ENCODE measurements at regions not wholly inside any gene's neighbourhood (a gene's known extent, or its start where the extent isn't known, plus 50 kb on each side); places are given as distances from the start of the nearest gene placed in this dataset.

DNA sequence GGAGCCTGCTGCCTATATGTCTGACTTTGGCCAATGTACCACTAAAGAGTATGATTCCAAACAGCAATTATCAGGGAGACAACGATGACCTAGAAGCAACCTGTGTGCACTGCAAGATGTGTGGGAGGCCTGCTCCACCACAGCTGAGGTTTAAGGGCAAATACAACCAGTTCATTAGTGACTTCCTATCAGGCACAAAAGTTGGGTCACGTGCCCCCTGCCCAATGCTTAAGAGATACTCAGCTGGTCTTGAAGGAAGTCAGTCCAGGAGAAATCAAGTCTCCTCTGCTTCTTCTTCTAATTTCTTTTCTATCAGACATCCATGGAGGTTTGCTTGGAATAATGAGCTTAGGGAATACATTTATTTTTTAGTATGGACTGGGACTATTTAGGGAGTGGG, 296.0 kb downstream of the HLX start:
- DNase-seq (ENCODE audit: low read depth), result no peak
- TF ChIP-seq, protein P1, sequence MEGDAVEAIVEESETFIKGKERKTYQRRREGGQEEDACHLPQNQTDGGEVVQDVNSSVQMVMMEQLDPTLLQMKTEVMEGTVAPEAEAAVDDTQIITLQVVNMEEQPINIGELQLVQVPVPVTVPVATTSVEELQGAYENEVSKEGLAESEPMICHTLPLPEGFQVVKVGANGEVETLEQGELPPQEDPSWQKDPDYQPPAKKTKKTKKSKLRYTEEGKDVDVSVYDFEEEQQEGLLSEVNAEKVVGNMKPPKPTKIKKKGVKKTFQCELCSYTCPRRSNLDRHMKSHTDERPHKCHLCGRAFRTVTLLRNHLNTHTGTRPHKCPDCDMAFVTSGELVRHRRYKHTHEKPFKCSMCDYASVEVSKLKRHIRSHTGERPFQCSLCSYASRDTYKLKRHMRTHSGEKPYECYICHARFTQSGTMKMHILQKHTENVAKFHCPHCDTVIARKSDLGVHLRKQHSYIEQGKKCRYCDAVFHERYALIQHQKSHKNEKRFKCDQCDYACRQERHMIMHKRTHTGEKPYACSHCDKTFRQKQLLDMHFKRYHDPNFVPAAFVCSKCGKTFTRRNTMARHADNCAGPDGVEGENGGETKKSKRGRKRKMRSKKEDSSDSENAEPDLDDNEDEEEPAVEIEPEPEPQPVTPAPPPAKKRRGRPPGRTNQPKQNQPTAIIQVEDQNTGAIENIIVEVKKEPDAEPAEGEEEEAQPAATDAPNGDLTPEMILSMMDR (IDR thresholded peaks at IDR 0.05; ENCODE audit: insufficient read depth, low read length), result no peak
- H3K4me3 ChIP-seq (ENCODE audit: low read depth, low read length), result no peak overlapping the region

DNA sequence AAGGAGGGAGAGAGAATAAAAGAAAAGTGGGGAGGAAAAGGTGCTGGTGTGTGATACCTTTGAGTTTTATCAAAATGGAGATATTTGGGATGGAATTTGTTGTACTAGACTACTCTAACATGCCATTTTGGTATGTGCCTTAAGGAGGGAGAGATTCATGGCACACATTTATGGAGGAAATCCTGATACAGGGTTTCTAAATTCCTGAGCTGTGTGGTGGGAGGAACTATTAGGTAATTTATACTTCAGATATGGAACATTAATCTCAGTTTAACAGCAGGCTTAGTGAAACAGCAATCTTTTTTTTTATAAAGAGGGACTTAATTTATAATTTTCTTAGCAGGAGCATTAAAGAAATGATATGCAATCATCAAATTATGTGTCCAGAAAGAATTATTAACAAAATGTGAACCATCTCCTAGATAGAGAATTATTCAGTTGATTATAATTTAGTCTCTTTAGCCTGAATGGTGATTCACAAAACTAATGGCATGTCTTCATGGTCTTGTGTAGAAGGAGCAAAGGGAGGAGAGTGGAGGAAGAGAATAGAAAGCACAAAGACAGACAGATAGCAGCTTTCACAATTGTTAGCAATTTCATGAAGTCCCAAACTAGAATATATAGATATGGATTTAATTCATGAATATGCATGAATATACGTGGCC, 301.6 kb downstream of the HLX start:
- TF ChIP-seq, protein P1 (IDR thresholded peaks at IDR 0.05; ENCODE audit: insufficient read depth, low read length), result no peak
- no peak overlapping the region for H3K4me3 ChIP-seq (ENCODE audit: low read depth, low read length)
- no peak for DNase-seq (ENCODE audit: low read depth)

DNA sequence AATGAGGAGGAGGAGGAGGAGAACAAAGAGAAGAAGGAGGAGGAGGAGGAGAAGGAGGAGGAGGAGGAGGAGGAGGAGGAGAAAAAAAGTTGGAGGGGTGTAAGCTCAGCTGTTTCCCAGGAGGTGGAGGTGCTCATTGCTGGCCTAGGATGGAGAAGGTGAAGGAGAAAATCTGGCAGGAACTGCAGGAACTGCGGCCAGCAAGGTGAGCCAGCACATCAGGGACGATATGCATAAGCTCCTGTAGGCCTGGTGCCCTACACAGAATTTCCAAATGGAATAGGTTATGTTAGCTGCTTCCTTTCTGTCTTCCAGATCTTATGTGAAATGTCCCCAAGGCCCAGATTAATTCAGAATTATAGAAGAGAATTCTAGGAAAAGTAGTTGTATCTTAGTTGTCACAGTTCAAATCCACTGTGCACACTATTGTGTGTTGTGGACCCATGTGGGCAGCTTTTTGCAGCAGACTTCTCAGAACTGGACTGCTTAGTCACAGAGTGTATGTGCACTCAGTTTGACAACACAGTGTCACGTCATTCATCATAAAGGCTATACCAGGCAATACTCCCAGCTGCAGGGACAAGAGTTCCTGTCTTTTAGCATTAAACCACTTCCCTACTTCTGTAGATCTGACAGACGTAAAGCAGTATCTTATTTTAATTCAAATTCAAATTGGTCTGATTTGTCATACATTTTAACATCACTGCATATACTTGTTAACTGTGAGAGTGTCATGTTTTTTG, 303.7 kb downstream of the HLX start:
- no peak overlapping the region for H3K4me3 ChIP-seq (ENCODE audit: low read depth, low read length)
- TF ChIP-seq, protein P1 (IDR thresholded peaks at IDR 0.05; ENCODE audit: insufficient read depth, low read length), result no peak
- DNase-seq (ENCODE audit: low read depth), result no peak

DNA sequence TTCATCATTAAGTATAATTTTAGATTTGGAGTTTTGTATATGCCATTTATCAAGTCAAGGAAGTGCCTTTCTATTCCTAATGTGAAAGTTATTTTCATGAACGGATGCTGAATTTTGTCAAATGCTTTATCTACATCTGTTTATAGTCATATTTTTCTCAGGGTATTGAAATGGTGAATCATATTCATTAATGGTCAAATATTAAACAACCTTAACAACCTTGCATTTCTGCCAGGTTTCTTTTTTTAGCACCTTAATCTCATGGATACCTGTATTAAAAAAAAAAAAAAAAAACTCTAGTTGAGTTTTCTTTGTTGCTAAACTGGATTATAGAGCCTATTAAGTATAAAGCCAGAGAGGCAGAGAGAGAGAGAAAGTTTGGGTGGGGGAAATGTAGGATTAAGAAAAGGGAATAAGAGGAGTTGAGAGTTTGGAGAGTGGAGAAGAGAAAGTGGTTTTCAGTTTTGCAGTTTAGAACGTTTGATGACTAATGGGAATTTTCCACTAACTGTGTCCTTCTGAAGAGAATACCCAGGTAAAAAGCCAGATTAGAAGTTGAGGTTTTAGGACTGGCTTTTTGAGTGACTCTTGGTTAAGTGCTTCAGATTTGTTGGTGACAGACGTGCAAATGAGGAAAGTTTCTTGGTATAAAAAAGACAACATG, 305.0 kb downstream of the HLX start:
- no peak overlapping the region for H3K4me3 ChIP-seq (ENCODE audit: low read depth, low read length)
- TF ChIP-seq, protein P1 (IDR thresholded peaks at IDR 0.05; ENCODE audit: insufficient read depth, low read length), result no peak

DNA sequence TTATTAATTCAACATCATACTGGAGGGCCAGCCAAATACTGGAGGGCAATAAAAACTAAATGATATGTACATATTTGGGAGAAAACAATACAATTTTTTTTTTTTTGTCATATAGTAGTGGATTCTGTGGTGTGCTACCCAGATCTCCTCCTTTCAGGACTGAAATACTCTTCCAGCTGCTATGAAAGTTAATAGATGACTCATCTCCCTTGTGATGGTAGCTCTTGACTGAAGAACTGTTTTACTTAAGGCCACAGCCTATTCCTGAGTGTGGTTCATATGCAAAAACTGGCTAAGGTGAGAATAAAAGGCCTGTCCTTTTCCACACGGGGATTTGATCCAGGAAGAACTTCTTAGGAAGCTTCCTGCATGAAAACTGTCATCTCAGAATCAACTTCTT, 307.9 kb downstream of the HLX start:
- no peak overlapping the region for H3K4me3 ChIP-seq (ENCODE audit: low read depth, low read length)
- DNase-seq (ENCODE audit: low read depth), result no peak
- TF ChIP-seq, protein P1 (IDR thresholded peaks at IDR 0.05; ENCODE audit: insufficient read depth, low read length), result no peak

More for the DNA sequence above, 305.0 kb downstream of the HLX start:
- DNase-seq (ENCODE audit: low read depth), result no peak

DNA sequence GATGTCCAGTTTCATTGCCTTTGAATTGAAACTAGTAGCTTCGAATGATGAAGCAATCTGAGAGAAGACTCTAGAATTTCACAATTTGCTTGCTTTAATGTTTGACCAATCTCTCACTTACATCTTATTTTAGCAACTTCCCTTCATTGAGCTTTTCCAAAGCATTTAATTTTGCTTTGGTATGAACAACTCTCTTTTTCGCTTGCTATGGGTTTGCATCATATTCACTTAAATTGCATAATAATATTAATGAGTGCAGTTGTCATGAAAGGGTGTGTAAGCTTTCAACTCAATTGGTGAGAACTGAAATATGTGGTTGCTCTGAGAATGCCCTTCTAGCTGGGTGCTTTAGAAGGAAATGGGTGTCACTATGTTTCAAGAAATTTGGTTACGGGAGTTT, 309.2 kb downstream of the HLX start:
- no peak overlapping the region for H3K4me3 ChIP-seq (ENCODE audit: low read depth, low read length)
- peak; percentile 28 for DNase-seq (ENCODE audit: low read depth)
- TF ChIP-seq, protein P1 (IDR thresholded peaks at IDR 0.05; ENCODE audit: insufficient read depth, low read length), result no peak

Data from fibroblast of the aortic adventitia (primary cell).